Smooth muscle cell (in vitro differentiated cells): ENCODE measurements at regions not wholly inside any gene's neighbourhood (a gene's known extent, or its start where the extent isn't known, plus 50 kb on each side); places are given as distances from the start of the nearest gene placed in this dataset.

Experiments
- DNase-seq: peaks from one replicate; lab custom pipeline; 2025; ENCODE audit not compliant: unreplicated experiment; lab: John Stamatoyannopoulos, UW
- H2AFZ ChIP-seq: fragments of 200-600 bp; sonication (generic); 2 replicates; pipeline ENCODE4 v1.6.0; 2016; ENCODE audit warnings: antibody characterized with exemption, low read depth, mild to moderate bottlenecking
- H3F3A ChIP-seq: fragments of 200-600 bp; sonication (generic); 2 replicates; pipeline ENCODE4 v1.6.0; 2017; ENCODE audit warnings: antibody characterized with exemption, low read depth
- H3K27ac ChIP-seq: fragments of 200-600 bp; sonication (generic); 2 replicates; pipeline ENCODE4 v1.5.1; 2016; ENCODE audit warnings: low read depth, mild to moderate bottlenecking
- H3K27me3 ChIP-seq: fragments of 200-600 bp; sonication (generic); 2 replicates; pipeline ENCODE4 v1.6.1; 2016; ENCODE audit warnings: low read depth, mild to moderate bottlenecking
- H3K36me3 ChIP-seq: fragments of 200-600 bp; sonication (generic); 2 replicates; pipeline ENCODE4 v1.5.1; 2016; ENCODE audit warnings: low read depth
- H3K4me1 ChIP-seq: fragments of 200-600 bp; sonication (generic); 2 replicates; pipeline ENCODE4 v1.5.1; 2016; ENCODE audit warnings: low read depth
- H3K4me2 ChIP-seq: fragments of 200-600 bp; sonication (generic); 2 replicates; pipeline ENCODE4 v1.6.0; 2016; ENCODE audit warnings: mild to moderate bottlenecking
- H3K4me3 ChIP-seq: fragments of 200-600 bp; sonication (generic); 2 replicates; pipeline ENCODE4 v1.5.1; 2016; ENCODE audit warnings: mild to moderate bottlenecking
- H3K79me2 ChIP-seq: fragments of 200-600 bp; sonication (generic); 2 replicates; pipeline ENCODE4 v1.6.0; 2016; ENCODE audit warnings: low read depth, mild to moderate bottlenecking
- H3K9ac ChIP-seq: fragments of 200-600 bp; sonication (generic); 2 replicates; pipeline ENCODE4 v1.6.0; 2016; ENCODE audit warnings: low read depth
- H3K9me3 ChIP-seq: fragments of 200-600 bp; sonication (generic); replicated peaks from 2 replicates; pipeline ENCODE4 v1.5.1; 2016; ENCODE audit warnings: low read depth
- H4K20me1 ChIP-seq: fragments of 200-600 bp; sonication (generic); 2 replicates; pipeline ENCODE4 v1.6.0; 2016; ENCODE audit warnings: low read depth
- CTCF ChIP-seq: fragments of 200-600 bp; sonication (generic); IDR thresholded peaks from 2 replicates; pipeline ENCODE4 v1.5.1; 2017; ENCODE audit warnings: borderline replicate concordance, mild to moderate bottlenecking, antibody characterized with exemption; ENCODE audit not compliant: insufficient read depth, poor library complexity, severe bottlenecking
- WGBS: methylation state at CpG from one replicate; pipeline ENCODE4 v1.1.7; 2016; ENCODE audit warnings: low lambda C conversion rate; 5-methylcytosine and 5-hydroxymethylcytosine counted together

DNA sequence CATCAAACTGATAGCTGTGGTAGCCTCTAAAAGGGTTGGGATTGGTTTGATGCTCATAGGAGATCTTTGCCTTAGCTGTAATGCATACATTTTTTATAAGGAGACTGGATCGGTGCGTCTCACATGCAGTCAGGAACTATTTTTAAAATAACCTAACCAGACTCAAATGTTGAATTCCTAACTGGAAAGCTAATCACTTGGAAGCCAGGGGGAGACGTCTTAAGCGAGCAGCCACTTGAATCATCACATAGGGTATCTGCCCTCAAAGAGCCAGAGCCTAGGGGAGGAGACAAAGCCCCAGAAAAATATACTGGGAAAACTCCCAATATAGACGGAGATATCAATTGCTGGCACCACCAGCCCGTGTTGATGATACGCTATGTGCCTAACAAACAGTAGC lies 61.7 kb upstream of the PUM1 start:
- Histone ChIP-seq H2AFZ (no peak overlapping the region), H3K27me3 (no peaks in the 10 kb centered on the region), H3K36me3 (no peaks in the 10 kb centered on the region), H4K20me1 (no peaks in the 10 kb centered on the region), H3K4me2 (peak overlapping the region; percentile 5), H3K79me2 (no peaks in the 10 kb centered on the region), H3K4me1 (peaks cover 4% of the 10 kb centered on the region), H3K4me3 (no peak overlapping the region), H3K9ac (no peak overlapping the region), H3F3A (peaks cover 6% of the 10 kb centered on the region), H3K27ac (no peak overlapping the region), H3K9me3 (no peaks in the 10 kb centered on the region)
- TF ChIP-seq CTCF: no peak
- DNase-seq: no peak
- WGBS: 38% methylated on average over 7 of the region's 7 CpGs

GRCh38 chr1:31122741-31123140 lies 57.2 kb upstream of the PUM1 start:
- no peaks in the 10 kb centered on the region for H3K79me2 ChIP-seq
- no peaks in the 10 kb centered on the region for H3K36me3 ChIP-seq
- TF ChIP-seq CTCF: no peak
- DNase-seq: no peak
- H2AFZ ChIP-seq: peak overlapping the region; percentile 3
- no peak overlapping the region for H3K4me2 ChIP-seq
- no peak overlapping the region for H3K4me3 ChIP-seq
- peaks cover 4% of the 10 kb centered on the region for H3K4me1 ChIP-seq
- H3K27ac ChIP-seq: no peak overlapping the region
- H3K9ac ChIP-seq: no peak overlapping the region
- H3F3A ChIP-seq: peaks cover 6% of the 10 kb centered on the region
- 78% methylated on average over 8 of the region's 8 CpGs for WGBS
- no peaks in the 10 kb centered on the region for H3K9me3 ChIP-seq
- H3K27me3 ChIP-seq: no peaks in the 10 kb centered on the region
- no peaks in the 10 kb centered on the region for H4K20me1 ChIP-seq

DNA sequence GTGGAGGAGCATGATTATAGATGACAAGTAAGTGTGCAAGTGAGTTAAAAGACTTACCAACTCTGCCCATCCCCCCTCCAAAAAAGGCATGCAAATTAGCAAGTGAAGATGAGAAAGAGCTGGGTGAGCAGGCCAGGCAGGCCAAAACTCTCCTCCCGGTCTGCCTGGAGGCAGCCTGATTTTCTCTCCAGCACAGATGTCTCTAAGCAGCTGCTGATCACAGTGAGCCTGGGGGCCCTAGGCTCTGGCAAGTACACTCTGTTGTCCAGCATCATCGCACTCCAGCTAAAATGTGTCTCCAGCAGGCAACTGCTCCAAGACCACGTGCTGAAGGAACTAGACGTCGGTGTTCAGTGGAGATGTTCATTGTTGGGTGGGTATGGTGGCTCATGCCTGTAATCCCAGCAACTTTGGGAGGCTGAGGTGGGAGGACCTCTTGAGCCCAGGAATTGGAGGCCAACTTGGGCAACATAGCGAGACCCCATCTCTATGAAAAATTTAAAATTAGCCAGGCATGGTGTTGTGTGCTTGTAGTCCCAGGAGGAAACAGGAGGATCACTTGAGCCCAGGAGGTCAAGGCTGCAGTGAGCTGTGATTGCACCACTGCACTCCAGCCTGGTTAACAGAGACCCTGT lies 56.7 kb upstream of the PUM1 start:
- no peak overlapping the region for H3K4me2 ChIP-seq
- H3K27ac ChIP-seq: no peak overlapping the region
- no peaks in the 10 kb centered on the region for H3K9me3 ChIP-seq
- H3K4me3 ChIP-seq: no peak overlapping the region
- H3K27me3 ChIP-seq: no peaks in the 10 kb centered on the region
- 66% methylated on average over 6 of the region's 6 CpGs for WGBS
- no peaks in the 10 kb centered on the region for H3K79me2 ChIP-seq
- no peak for DNase-seq
- no peak overlapping the region for H2AFZ ChIP-seq
- no peaks in the 10 kb centered on the region for H3K36me3 ChIP-seq
- no peaks in the 10 kb centered on the region for H4K20me1 ChIP-seq
- no peak overlapping the region for H3K9ac ChIP-seq
- H3F3A ChIP-seq: peaks cover 6% of the 10 kb centered on the region
- peaks cover 4% of the 10 kb centered on the region for H3K4me1 ChIP-seq
- TF ChIP-seq CTCF: no peak

GRCh38 chr1:31120783-31121180 lies 55.3 kb upstream of the PUM1 start:
- H3K27ac ChIP-seq: no peak overlapping the region
- H4K20me1 ChIP-seq: no peaks in the 10 kb centered on the region
- no peak for DNase-seq
- no peaks in the 10 kb centered on the region for H3K36me3 ChIP-seq
- no peak overlapping the region for H3K9ac ChIP-seq
- peaks cover 6% of the 10 kb centered on the region for H3F3A ChIP-seq
- no peaks in the 10 kb centered on the region for H3K79me2 ChIP-seq
- no peak overlapping the region for H2AFZ ChIP-seq
- peaks cover 4% of the 10 kb centered on the region for H3K4me1 ChIP-seq
- no peak overlapping the region for H3K4me2 ChIP-seq
- TF ChIP-seq CTCF: no peak
- H3K4me3 ChIP-seq: no peak overlapping the region
- no peaks in the 10 kb centered on the region for H3K9me3 ChIP-seq
- WGBS: 84% methylated on average over 3 of the region's 3 CpGs
- no peaks in the 10 kb centered on the region for H3K27me3 ChIP-seq
